ENCODE measurements at regions not wholly inside any gene's neighbourhood (a gene's known extent, or its start where the extent isn't known, plus 50 kb on each side); places are given as distances from the start of the nearest gene placed in this dataset.

GRCh38 chr10:42973870-42974692 lies 102.8 kb upstream of the RET start:
- DNase-seq (ENCODE audit: low read depth): no peak

GRCh38 chr10:42974693-42975002 lies 102.2 kb upstream of the RET start:
- no peak for DNase-seq (ENCODE audit: low read depth)

GRCh38 chr10:42975005-42975493 lies 101.8 kb upstream of the RET start:
- no peak for DNase-seq (ENCODE audit: low read depth)

- no peak for DNase-seq (ENCODE audit: low read depth)
Observed at GRCh38 chr10:42975558-42976340, 101.1 kb upstream of the RET start.

GRCh38 chr10:42976351-42977031 lies 100.4 kb upstream of the RET start:
- DNase-seq (ENCODE audit: low read depth): no peak

- no peak for DNase-seq (ENCODE audit: low read depth)
Observed at GRCh38 chr10:42977032-42977416, 99.8 kb upstream of the RET start.

GRCh38 chr10:42979181-42979580 lies 97.7 kb upstream of the RET start:
- DNase-seq (ENCODE audit: low read depth): no peak

GRCh38 chr10:42979721-42980467 lies 97.0 kb upstream of the RET start:
- no peak for DNase-seq (ENCODE audit: low read depth)

- no peak for DNase-seq (ENCODE audit: low read depth)
Observed at GRCh38 chr10:42980553-42981357, 96.1 kb upstream of the RET start.

- DNase-seq (ENCODE audit: low read depth): no peak
Observed at GRCh38 chr10:42981358-42982236, 95.3 kb upstream of the RET start.

- no peak for DNase-seq (ENCODE audit: low read depth)
Observed at GRCh38 chr10:42982891-42983506, 93.9 kb upstream of the RET start.

GRCh38 chr10:42983591-42983990 lies 93.3 kb upstream of the RET start:
- DNase-seq (ENCODE audit: low read depth): no peak

- DNase-seq (ENCODE audit: low read depth): no peak
Observed at GRCh38 chr10:42984035-42984610, 92.7 kb upstream of the RET start.

- no peak for DNase-seq (ENCODE audit: low read depth)
Observed at GRCh38 chr10:42984761-42985325, 92.0 kb upstream of the RET start.

GRCh38 chr10:42985436-42986316 lies 91.2 kb upstream of the RET start:
- no peak for DNase-seq (ENCODE audit: low read depth)

- no peak for DNase-seq (ENCODE audit: low read depth)
Observed at GRCh38 chr10:42986633-42987032, 90.2 kb upstream of the RET start.

GRCh38 chr10:42987121-42987541 lies 89.7 kb upstream of the RET start:
- no peak for DNase-seq (ENCODE audit: low read depth)

- DNase-seq (ENCODE audit: low read depth): no peak
Observed at GRCh38 chr10:42987575-42987974, 89.3 kb upstream of the RET start.

All from activated T-cell treated with anti-CD3 and anti-CD28 coated beads for 1 hour (primary cell).